Fibroblast of skin of left biceps (primary cell): ENCODE measurements at regions not wholly inside any gene's neighbourhood (a gene's known extent, or its start where the extent isn't known, plus 50 kb on each side); places are given as distances from the start of the nearest gene placed in this dataset.
"Not testable (repeated sequence)": the region's sequence is repeated elsewhere in the genome, so short reads cannot be mapped to it uniquely, and the experiment has no call there.

Source experiments
- DNase-seq, 2 experiments: peaks; one replicate each; pipeline ENCODE4 v3.0.0-alpha.2; 2013; ENCODE audit warnings: low read depth in 2 of 2

DNA sequence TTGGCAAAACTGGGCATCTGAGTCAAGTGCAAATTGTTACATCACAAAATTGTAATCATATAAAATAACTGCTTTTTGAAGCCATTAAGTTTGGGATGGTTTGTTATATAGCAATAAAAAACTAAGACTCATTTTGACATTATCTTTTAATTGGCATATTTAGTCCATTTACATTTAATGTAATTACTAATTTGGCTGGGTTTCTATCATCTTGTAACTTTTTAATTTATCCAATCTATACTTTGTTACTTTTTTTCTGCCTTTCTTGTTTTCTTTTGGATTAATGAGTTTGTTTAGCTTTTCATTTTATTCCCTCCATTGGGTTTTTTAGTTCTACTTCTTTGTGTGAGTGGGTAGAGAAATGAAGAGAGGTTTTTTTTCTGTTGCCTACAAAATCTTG lies 76.3 kb downstream of the DRAM2 start:
- DNase-seq = no peak

DNA sequence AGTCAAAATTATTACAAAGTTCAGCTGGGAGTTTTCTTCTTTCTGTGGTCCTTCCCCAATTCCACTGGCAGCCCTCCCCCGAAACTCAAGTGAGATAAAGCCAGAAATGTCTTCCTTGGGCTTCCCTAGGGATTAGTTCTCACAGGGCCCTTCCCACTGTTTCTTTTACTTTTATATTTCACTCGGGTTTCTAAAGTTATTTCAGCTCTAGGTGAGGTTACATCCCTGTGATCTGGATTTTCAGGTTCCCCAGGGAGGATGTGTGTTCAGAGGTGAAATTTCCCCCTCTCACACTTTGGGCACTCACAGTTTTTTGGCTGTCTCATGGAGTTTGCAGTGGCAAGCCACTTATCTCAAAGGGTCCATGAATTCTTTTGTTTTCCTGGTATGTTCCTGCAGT lies 77.3 kb downstream of the DRAM2 start:
- no peak for DNase-seq

DNA sequence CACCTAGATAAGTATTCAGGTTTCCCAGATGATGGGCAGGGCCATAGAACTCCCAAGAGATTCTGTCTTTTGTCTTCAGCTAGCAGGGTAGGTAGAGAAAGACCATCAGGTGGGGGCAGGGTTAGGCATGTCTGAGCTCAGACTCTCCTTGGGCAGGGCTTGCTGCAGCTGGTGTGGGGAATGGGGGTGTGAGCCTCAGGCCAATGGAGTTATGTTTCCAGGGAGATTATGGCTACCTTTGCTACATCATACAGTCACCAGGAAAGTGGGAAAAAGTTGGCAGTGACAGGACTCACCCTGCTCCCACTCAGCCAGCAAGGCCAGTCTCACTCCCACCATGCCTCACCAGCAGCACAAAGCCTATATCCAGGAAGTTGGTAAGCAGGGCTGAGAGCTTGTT lies 77.8 kb downstream of the DRAM2 start:
- DNase-seq = no peak

DNA sequence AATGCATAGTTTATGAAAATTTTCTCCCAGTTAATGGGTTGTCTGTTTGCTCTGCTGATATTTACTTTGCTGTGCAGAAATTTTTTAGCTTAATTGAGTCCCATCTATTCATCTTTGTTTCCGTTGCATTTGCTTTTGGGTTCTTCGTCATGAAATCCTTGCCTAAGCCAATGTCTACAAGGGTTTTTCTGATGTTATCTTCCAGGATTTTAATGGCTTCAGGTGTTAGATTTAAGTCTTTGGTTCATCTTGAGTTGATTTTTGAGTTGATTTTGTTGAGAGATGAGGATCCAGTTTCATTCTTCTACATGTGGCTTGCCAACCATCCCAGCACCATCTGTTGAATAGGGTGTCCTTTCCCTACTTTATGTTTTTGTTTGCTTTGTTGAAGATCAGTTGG lies 85.2 kb downstream of the DRAM2 start:
- DNase-seq = no peak

DNA sequence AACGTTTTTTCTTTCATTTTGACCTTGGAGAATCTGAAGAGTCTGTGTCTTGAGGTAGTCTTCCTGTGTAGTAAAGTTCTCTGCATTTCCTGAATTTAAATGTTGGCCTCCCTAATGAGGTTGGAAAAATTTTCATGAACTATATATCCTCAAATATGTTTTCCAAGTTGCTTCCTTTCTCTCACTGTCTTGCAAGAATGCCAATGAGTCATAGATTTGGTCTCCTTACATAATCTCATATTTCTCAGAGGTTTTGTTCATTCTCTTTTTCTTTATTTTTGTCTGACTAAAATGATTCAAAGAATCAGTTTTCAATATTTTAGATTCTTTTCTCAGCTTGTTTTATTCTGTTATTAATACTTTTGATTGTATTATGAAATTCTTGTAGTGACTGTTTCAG lies 87.6 kb downstream of the DRAM2 start:
- no peak for DNase-seq

DNA sequence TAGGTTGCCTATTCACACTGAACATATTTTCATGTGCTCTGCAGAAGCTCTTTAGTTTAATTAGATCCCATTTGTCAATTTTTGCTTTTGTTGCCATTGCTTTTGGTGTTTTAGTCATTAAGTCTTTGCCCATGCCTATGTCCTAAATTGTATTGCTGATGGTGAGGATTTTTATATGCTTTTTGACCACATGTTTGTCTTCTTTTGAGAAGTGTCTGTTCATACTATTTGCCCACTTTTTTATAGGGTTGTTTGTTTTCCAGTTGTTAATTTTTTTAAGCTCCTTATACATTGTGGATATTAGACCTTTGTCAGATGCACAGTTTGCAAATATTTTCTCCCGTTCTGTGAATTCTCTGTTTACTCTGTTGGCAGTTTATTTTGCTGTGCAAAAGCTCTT lies 84.5 kb upstream of the LRIF1 start:
- not testable (repeated sequence) for DNase-seq

DNA sequence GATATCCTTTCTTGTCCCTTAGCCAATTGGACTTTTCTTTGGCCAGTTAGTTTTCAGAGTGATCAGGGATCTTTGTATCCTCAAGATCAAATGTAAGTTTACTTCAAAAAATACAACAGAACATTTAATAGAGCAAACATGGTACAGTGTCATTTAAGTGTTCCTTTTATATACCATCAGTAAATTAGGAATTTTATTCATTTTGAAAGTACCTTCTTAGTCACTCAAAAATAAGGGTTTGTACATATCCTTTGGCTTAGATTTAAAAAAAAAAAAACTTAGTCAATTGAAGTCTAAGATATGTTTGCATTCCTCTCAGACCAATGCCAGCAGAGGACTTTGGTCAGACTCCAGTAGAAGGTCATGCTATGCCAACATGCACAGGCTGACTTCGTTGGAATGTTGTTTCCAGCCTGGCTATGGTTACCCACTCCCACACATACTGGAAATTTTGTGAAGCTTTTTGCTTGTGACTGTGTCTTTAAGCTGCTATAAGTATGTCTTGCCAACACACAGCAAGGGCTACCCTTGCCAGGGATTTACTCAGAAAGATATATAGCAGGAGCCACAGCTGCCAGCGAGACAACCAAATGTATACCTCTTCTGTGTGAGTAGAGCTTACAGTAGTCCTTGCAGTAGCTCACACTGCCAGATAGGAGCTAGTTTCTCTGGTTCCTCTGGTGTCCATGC lies 81.5 kb upstream of the LRIF1 start:
- DNase-seq = no peak

DNA sequence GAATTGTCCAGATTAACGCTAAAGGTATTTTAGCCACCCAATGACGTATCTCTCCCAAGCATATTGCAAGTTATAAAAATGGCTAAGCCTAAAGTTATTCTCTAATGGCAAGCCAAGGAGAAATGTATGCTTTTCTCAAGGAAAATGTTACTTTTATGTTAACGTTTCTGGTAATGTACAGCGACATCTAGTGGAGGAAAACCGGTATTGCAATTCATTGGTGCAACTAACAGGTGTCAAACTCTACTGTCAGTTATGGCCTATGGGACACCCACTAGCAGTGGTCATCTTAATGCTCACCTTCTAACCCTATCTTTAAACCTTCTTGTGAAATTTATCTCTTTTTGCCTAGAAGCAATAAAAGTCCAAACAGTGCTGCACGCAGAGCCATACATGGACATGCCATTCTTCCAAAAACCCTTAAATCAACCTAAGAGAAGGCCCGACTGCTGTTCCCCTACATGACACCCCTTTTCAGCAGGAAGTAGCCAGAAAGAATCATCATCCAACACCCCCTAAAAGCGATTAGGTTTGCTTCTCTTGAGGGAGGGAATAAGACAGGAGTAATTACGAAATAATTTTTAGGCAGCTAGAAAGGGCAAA lies 68.7 kb upstream of the LRIF1 start:
- peak in 1 of 2 experiments; percentile 0 for DNase-seq

DNA sequence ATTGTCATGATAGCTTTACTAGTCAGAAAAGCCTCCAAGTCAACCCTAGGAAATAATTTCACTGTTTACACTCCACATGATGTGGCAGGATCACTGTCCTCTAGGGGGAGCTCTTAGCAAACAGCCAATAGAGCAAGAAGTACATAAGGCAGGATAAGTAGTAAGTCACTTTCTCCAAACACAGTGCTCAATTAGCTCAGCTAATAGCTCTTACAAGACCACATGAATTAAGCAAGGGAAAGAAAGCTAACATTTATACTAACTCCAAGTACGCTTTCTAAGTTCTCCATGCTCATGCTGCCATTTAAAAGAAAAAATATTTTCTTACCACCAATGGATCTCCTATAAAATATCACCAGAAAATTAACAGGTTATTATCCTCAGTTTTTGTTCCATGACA lies 66.9 kb upstream of the LRIF1 start:
- peak; percentile 2 to 6 for DNase-seq

DNA sequence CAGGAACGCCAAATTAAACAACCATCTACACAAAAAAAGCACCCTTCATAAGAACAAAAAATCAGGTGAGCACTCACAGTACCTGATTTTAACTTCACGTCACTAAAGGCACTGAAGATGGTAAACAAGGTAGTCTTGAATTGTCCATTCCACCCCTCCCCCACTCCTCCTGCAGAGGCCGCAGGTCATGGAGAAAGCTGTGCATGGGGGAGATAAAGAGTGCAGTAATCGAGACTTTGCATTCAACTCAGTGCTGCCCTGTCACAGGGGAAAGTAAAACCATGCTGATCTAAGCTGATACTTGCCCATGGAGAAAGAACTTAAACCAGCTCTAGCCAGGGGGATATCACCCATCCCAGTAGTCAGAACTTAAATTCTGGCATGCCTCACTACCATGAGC lies 61.4 kb upstream of the LRIF1 start:
- no peak for DNase-seq

DNA sequence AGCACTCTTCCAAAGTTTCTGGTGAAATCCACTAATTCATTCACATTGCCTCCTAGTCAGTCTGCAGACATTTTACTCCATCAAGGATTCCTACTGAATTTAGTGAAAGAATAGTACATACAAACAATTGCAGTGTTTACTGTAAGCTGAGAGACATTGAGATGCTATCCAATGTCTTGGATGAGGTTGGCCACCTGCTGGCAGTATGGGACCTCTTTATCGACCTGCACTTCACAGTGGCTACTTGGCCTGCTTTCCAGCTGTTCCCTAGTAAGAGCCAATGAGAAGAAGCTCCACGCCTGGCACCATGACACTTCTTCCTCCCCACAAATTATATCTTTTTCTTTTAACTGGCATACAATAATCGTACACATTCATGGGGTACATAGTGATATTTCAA lies 51.5 kb upstream of the LRIF1 start:
- no peak for DNase-seq
